Esophagus muscularis mucosa (tissue), 3 donors: ENCODE measurements at regions not wholly inside any gene's neighbourhood (a gene's known extent, or its start where the extent isn't known, plus 50 kb on each side); places are given as distances from the start of the nearest gene placed in this dataset.

Source experiments
- POLR2A ChIP-seq: fragments of 450-650 bp; IDR thresholded peaks from one replicate; pipeline ENCODE4 v1.6.1; 2017; ENCODE audit warnings: antibody characterized with exemption, moderate library complexity, mild to moderate bottlenecking, low read depth
- TF ChIP-seq, protein P1 (sequence below), 3 experiments: fragments of 200-600 bp in 2 of 3; fragments of 450-650 bp in 1 of 3; sonication (generic) in 2 of 3; IDR thresholded peaks; one replicate each; pipeline ENCODE4 v1.5.1; 2017 to 2019; ENCODE audit warnings: antibody characterized with exemption in 3 of 3, mild to moderate bottlenecking in 2 of 3, moderate library complexity in 1 of 3

- TF ChIP-seq, protein P1, sequence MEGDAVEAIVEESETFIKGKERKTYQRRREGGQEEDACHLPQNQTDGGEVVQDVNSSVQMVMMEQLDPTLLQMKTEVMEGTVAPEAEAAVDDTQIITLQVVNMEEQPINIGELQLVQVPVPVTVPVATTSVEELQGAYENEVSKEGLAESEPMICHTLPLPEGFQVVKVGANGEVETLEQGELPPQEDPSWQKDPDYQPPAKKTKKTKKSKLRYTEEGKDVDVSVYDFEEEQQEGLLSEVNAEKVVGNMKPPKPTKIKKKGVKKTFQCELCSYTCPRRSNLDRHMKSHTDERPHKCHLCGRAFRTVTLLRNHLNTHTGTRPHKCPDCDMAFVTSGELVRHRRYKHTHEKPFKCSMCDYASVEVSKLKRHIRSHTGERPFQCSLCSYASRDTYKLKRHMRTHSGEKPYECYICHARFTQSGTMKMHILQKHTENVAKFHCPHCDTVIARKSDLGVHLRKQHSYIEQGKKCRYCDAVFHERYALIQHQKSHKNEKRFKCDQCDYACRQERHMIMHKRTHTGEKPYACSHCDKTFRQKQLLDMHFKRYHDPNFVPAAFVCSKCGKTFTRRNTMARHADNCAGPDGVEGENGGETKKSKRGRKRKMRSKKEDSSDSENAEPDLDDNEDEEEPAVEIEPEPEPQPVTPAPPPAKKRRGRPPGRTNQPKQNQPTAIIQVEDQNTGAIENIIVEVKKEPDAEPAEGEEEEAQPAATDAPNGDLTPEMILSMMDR (IDR thresholded peaks at IDR 0.05), result peak; percentile 68 to 84 (median 77)
- no peak for TF ChIP-seq POLR2A
Measured at GRCh38 chr17:21513012-21513570, 136.9 kb downstream of the KCNJ12 start.
